GM08714 (cell line): ENCODE measurements at regions not wholly inside any gene's neighbourhood (a gene's known extent, or its start where the extent isn't known, plus 50 kb on each side); places are given as distances from the start of the nearest gene placed in this dataset.

Experiments used
- H3K4me3 ChIP-seq: fragments of 200-500 bp; sonication (Bioruptor generic); 2 replicates; pipeline ENCODE4 v1.5.1; 2014; ENCODE audit warnings: mild to moderate bottlenecking, low read length, inconsistent platforms
- ZNF274 ChIP-seq: IDR thresholded peaks from 2 replicates; pipeline ENCODE4 v1.6.1; 2012; ENCODE audit warnings: mild to moderate bottlenecking, low read depth, low read length

GRCh38 chr1:110777228-110777627, 95.7 kb upstream of the CD53 start:
- H3K4me3 ChIP-seq, result no peak overlapping the region
- TF ChIP-seq ZNF274, result no peak

DNA sequence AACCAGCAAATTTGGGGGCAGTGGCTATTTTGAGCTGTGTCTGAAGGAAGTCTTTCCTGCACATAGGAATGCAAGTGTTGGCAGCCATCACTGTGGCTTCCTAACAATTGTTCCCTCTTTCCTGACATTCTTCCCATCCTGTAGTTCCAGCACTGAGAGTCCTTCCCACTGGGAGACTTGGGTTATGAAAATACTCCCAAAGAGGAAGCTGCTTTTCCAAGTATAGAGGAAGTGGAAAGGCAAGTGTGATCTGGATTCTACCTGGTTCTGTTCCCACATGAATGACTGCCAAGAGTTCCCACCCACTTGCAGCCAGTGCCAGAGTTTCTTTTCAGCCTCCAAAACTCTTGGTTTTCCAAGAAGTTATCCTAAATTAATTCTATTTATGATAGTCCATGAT, 98.5 kb upstream of the CD53 start:
- no peak for TF ChIP-seq ZNF274
- no peak overlapping the region for H3K4me3 ChIP-seq

GRCh38 chr1:110773813-110774212, 99.1 kb upstream of the KCNA3 start:
- no peak for TF ChIP-seq ZNF274
- H3K4me3 ChIP-seq, result no peak overlapping the region

GRCh38 chr1:110771245-110772022, 96.7 kb upstream of the KCNA3 start:
- no peak overlapping the region for H3K4me3 ChIP-seq
- no peak for TF ChIP-seq ZNF274

DNA sequence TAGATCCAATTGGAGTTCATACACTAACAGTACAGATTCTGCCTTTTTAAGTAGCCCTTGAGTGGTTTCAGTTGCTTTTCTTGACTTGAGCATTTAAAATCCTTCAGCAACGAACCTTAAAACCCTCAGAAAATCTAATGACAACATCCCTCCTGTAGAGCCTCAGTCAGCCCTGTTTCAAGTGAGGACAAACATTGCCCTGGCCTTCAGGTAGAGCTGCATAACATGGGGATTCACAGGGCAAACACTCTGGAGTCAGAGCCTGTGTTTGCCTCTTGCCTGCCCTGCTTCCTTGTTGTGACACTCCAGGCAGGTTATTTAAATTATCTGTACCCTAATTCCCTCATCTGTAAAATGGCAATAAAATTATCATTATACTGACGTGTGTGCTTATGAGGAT, 96.1 kb upstream of the KCNA3 start:
- no peak overlapping the region for H3K4me3 ChIP-seq
- no peak for TF ChIP-seq ZNF274

GRCh38 chr1:110768605-110769004, 93.9 kb upstream of the KCNA3 start:
- H3K4me3 ChIP-seq, result no peak overlapping the region
- no peak for TF ChIP-seq ZNF274

DNA sequence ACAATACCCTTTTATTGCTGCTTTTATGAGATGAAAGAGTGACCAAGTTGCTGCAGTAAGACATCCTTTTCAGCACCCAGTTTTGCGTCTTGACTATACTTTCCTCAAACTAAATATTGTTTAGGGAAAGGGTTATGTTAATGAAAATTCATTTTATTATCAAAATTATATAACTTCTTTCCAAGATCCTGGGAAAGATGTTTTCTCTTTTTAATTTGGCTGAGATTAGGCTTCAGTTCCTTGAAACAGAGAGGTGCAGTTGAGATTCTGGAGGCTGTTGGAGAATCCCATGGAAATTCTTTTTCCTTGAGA, 91.6 kb upstream of the KCNA3 start:
- TF ChIP-seq ZNF274, result no peak
- H3K4me3 ChIP-seq, result no peak overlapping the region

- no peak overlapping the region for H3K4me3 ChIP-seq
- TF ChIP-seq ZNF274, result no peak
Observed at GRCh38 chr1:110765640-110766335, 91.0 kb upstream of the KCNA3 start.

DNA sequence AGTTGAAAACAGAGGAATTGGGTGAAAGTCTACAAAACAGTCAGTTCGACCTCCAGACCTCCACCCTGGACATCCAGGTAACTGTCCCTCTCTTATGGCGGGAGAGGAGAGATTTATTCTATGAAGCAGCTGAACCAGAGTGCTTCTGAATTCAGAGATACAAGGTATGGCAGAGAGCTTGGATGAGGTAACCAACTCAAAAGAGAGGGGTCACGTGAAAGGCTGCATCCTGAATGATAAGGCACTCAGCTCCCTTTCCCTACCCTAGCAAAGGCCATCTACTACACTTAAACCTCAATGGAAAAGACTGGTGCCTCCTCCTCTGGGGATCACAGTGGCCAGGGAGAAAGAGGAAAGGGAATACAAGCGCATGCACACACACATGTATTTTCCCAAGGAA, 88.4 kb upstream of the KCNA3 start:
- no peak for TF ChIP-seq ZNF274
- H3K4me3 ChIP-seq, result no peak overlapping the region

GRCh38 chr1:110760321-110760720, 85.6 kb upstream of the KCNA3 start:
- no peak for TF ChIP-seq ZNF274
- H3K4me3 ChIP-seq, result no peak overlapping the region

DNA sequence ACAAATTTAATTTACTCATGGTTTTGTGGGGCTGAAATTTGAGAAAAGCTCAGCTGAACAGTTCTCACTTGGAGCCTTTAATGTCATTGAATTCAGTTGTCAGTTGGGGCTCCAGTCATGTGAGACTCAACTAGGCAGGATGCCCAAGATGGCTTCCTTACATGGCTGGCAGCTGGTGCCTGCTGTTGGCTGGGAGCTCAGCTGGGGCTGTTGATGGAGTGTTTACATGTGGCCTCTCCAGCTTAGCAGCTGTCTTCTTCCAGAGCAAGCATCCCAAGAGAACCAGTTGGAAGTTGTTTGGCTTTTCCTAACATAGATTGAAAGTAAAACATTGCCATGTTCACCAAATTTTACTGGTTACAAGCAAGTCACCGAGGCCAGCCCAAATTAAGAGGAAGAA, 81.8 kb upstream of the KCNA3 start:
- no peak for TF ChIP-seq ZNF274

GRCh38 chr1:110752941-110753725, 78.4 kb upstream of the KCNA3 start:
- TF ChIP-seq ZNF274, result no peak
- H3K4me3 ChIP-seq, result no peak overlapping the region

More for the DNA sequence above, 81.8 kb upstream of the KCNA3 start:
- H3K4me3 ChIP-seq, result no peak overlapping the region

DNA sequence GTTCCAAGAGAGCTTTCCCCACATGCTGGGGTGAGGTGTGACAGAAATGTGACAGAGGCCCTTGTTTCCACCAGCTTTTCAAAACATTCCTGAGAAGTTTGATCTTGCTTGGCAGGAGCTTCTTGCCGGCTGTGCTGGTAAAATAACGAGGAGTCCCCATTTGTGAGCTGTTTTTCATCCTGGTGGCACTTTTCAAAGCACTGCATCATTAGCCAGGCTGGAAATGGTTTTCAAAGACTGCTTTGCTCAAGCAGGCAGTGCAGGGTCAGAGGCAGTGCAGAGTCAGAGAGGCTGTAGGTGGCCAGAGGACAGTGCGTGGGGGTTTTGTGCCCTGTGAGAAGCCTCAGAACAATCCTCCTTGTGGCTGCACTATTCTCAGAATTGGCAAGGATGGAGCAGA, 75.8 kb upstream of the KCNA3 start:
- no peak overlapping the region for H3K4me3 ChIP-seq
- TF ChIP-seq ZNF274, result no peak

GRCh38 chr1:110749960-110750359, 75.2 kb upstream of the KCNA3 start:
- no peak overlapping the region for H3K4me3 ChIP-seq
- no peak for TF ChIP-seq ZNF274
